ENCODE measurements at regions not wholly inside any gene's neighbourhood (a gene's known extent, or its start where the extent isn't known, plus 50 kb on each side); places are given as distances from the start of the nearest gene placed in this dataset.
"Not testable (repeated sequence)": the region's sequence is repeated elsewhere in the genome, so short reads cannot be mapped to it uniquely, and the experiment has no call there.

- no peak for DNase-seq
These were observed 135.8 kb downstream of the PLCE1 start for GRCh38 chr10:94129393-94130130.

GRCh38 chr10:94131885-94132284 lies 138.2 kb downstream of the PLCE1 start:
- DNase-seq, result no peak

GRCh38 chr10:94133239-94133638 lies 139.5 kb downstream of the PLCE1 start:
- no peak for DNase-seq

GRCh38 chr10:94137747-94138146 lies 144.0 kb downstream of the PLCE1 start:
- DNase-seq, result no peak

- DNase-seq, result no peak
These were observed 144.7 kb downstream of the PLCE1 start for GRCh38 chr10:94138391-94138790.

GRCh38 chr10:94143261-94143660 lies 149.5 kb downstream of the PLCE1 start:
- DNase-seq, result no peak

- no peak for DNase-seq
These were observed 152.6 kb downstream of the PLCE1 start for GRCh38 chr10:94146313-94146712.

- DNase-seq, result no peak
These were observed 153.0 kb downstream of the PLCE1 start for GRCh38 chr10:94146746-94147145.

- DNase-seq, result no peak
These were observed 156.0 kb downstream of the PLCE1 start for GRCh38 chr10:94149702-94150101.

GRCh38 chr10:94150541-94151184 lies 156.9 kb downstream of the PLCE1 start:
- no peak for DNase-seq

GRCh38 chr10:94155722-94156271 lies 162.1 kb downstream of the PLCE1 start:
- DNase-seq, result no peak

GRCh38 chr10:94156453-94156852 lies 162.7 kb downstream of the PLCE1 start:
- no peak for DNase-seq

GRCh38 chr10:94165158-94165611 lies 171.5 kb downstream of the PLCE1 start:
- DNase-seq, result not testable (repeated sequence)

GRCh38 chr10:94172332-94172731 lies 178.6 kb downstream of the PLCE1 start:
- no peak for DNase-seq

GRCh38 chr10:94173594-94173993 lies 179.9 kb downstream of the PLCE1 start:
- no peak for DNase-seq

GRCh38 chr10:94174838-94175237 lies 181.1 kb downstream of the PLCE1 start:
- DNase-seq, result no peak

GRCh38 chr10:94178475-94179253 lies 184.1 kb downstream of the NOC3L start:
- DNase-seq, result no peak

- DNase-seq, result no peak
These were observed 182.2 kb downstream of the NOC3L start for GRCh38 chr10:94180576-94180975.

- DNase-seq, result peak; percentile 0 to 1
These were observed 179.0 kb downstream of the NOC3L start for GRCh38 chr10:94183666-94184264.

GRCh38 chr10:94186722-94187121 lies 176.0 kb downstream of the NOC3L start:
- DNase-seq, result no peak

GRCh38 chr10:94192333-94192732 lies 170.4 kb downstream of the NOC3L start:
- DNase-seq, result no peak

GRCh38 chr10:94192974-94193373 lies 169.8 kb downstream of the NOC3L start:
- no peak for DNase-seq

- DNase-seq, result no peak
These were observed 169.2 kb downstream of the NOC3L start for GRCh38 chr10:94193466-94193924.
